H9 (cell line): ENCODE measurements at regions not wholly inside any gene's neighbourhood (a gene's known extent, or its start where the extent isn't known, plus 50 kb on each side); places are given as distances from the start of the nearest gene placed in this dataset.

Source experiments
- DNase-seq: peaks from one replicate; pipeline ENCODE4 v3.0.0-alpha.2; 2017
- H2AFZ ChIP-seq: one replicate; pipeline ENCODE4 v1.6.1; 2013; ENCODE audit warnings: mild to moderate bottlenecking, low read length, control low read depth, moderate library complexity
- H2AK5ac ChIP-seq: 2 replicates; pipeline ENCODE4 v1.6.1; 2013; ENCODE audit warnings: low read length, control low read depth, mixed read lengths; ENCODE audit not compliant: insufficient read length
- H2BK120ac ChIP-seq: one replicate; pipeline ENCODE4 v1.6.1; 2013; ENCODE audit warnings: low read depth, mild to moderate bottlenecking, low read length, control low read depth, inconsistent platforms; ENCODE audit not compliant: poor library complexity, severe bottlenecking
- H2BK12ac ChIP-seq: 2 replicates; pipeline ENCODE4 v1.6.1; 2013; ENCODE audit warnings: low read length, control low read depth, mixed read lengths, low read depth; ENCODE audit not compliant: insufficient read length
- H2BK15ac ChIP-seq: 2 replicates; pipeline ENCODE4 v1.6.1; 2013; ENCODE audit warnings: low read depth, low read length, control low read depth
- H2BK20ac ChIP-seq: one replicate; pipeline ENCODE4 v1.6.1; 2013; ENCODE audit warnings: low read depth, mild to moderate bottlenecking, low read length, control low read depth, inconsistent platforms; ENCODE audit not compliant: poor library complexity, severe bottlenecking
- H2BK5ac ChIP-seq: 2 replicates; pipeline ENCODE4 v1.6.1; 2013; ENCODE audit warnings: low read length, control low read depth, mixed read lengths; ENCODE audit not compliant: insufficient read length
- H3K14ac ChIP-seq: 2 replicates; pipeline ENCODE4 v1.6.1; 2013; ENCODE audit warnings: low read length, control low read depth; ENCODE audit not compliant: insufficient read depth
- H3K18ac ChIP-seq: 2 replicates; pipeline ENCODE4 v1.6.1; 2013; ENCODE audit warnings: low read depth, mild to moderate bottlenecking, mixed read lengths, low read length, control low read depth; ENCODE audit not compliant: insufficient read length
- H3K23ac ChIP-seq: 2 replicates; pipeline ENCODE4 v1.6.1; 2013; ENCODE audit warnings: low read length, control low read depth, mixed read lengths, low read depth; ENCODE audit not compliant: insufficient read length
- H3K23me2 ChIP-seq: 2 replicates; pipeline ENCODE4 v1.6.1; 2013; ENCODE audit warnings: low read depth, mild to moderate bottlenecking, mixed read lengths, low read length, control low read depth; ENCODE audit not compliant: insufficient read length, poor library complexity, severe bottlenecking
- H3K27ac ChIP-seq: 2 replicates; pipeline ENCODE4 v1.5.1; 2013; ENCODE audit warnings: low read length, control low read depth, mixed read lengths, low read depth; ENCODE audit not compliant: insufficient read length
- H3K27me3 ChIP-seq: 2 replicates; pipeline ENCODE4 v1.6.1; 2013; ENCODE audit warnings: low read length, control low read depth, inconsistent platforms; ENCODE audit not compliant: insufficient read depth
- H3K4ac ChIP-seq: 2 replicates; pipeline ENCODE4 v1.6.1; 2013; ENCODE audit warnings: low read depth, mild to moderate bottlenecking, control low read depth, inconsistent platforms, low read length, moderate library complexity
- H3K4me1 ChIP-seq: 2 replicates; pipeline ENCODE4 v1.6.1; 2013; ENCODE audit warnings: low read length, control low read depth, inconsistent platforms; ENCODE audit not compliant: insufficient read depth
- H3K4me2 ChIP-seq: 2 replicates; pipeline ENCODE4 v1.6.1; 2013; ENCODE audit warnings: low read length, control low read depth, mixed read lengths; ENCODE audit not compliant: insufficient read length, insufficient read depth
- H3K56ac ChIP-seq: 2 replicates; pipeline ENCODE4 v1.6.1; 2013; ENCODE audit warnings: low read depth, mild to moderate bottlenecking, mixed read lengths, low read length, control low read depth; ENCODE audit not compliant: insufficient read length
- H3K79me1 ChIP-seq: 2 replicates; pipeline ENCODE4 v1.6.1; 2013; ENCODE audit warnings: low read depth, mild to moderate bottlenecking, moderate library complexity, low read length, control low read depth, inconsistent platforms; ENCODE audit not compliant: insufficient read depth, poor library complexity, severe bottlenecking
- H3K79me2 ChIP-seq: 2 replicates; pipeline ENCODE4 v1.6.1; 2013; ENCODE audit warnings: low read length, control low read depth, inconsistent platforms; ENCODE audit not compliant: insufficient read depth
- H3K9ac ChIP-seq: 2 replicates; pipeline ENCODE4 v1.6.1; 2013; ENCODE audit warnings: low read length, control low read depth, mixed read lengths; ENCODE audit not compliant: insufficient read length; ENCODE audit errors: extremely low read depth
- H3K9me3 ChIP-seq: one replicate; pipeline ENCODE4 v1.6.1; 2013; ENCODE audit warnings: low read depth, low read length, inconsistent platforms; ENCODE audit not compliant: control insufficient read depth
- H3T11ph ChIP-seq: one replicate; pipeline ENCODE4 v1.6.1; 2013; ENCODE audit warnings: mild to moderate bottlenecking, low read length, control low read depth, inconsistent platforms
- H4K20me1 ChIP-seq: one replicate; pipeline ENCODE4 v1.6.1; 2013; ENCODE audit not compliant: control insufficient read depth, insufficient read length, insufficient read depth
- H4K5ac ChIP-seq: 2 replicates; pipeline ENCODE4 v1.6.1; 2013; ENCODE audit warnings: low read depth, mild to moderate bottlenecking, mixed read lengths, low read length, control low read depth; ENCODE audit not compliant: insufficient read length
- H4K8ac ChIP-seq: replicated peaks from 2 replicates; pipeline ENCODE4 v1.6.1; 2013; ENCODE audit warnings: low read length, control low read depth, mixed read lengths, low read depth; ENCODE audit not compliant: insufficient read length
- H4K91ac ChIP-seq: 2 replicates; pipeline ENCODE4 v1.6.1; 2013; ENCODE audit warnings: low read depth, mild to moderate bottlenecking, moderate library complexity, mixed read lengths, low read length, control low read depth; ENCODE audit not compliant: insufficient read length
- H3K27ac Mint-ChIP-seq, 3 experiments: 2 replicates in 2 of 3; 3 replicates in 1 of 3; pipeline ENCODE4 v1.8.0; 2020 to 2021; ENCODE audit warnings: mixed read lengths in 3 of 3, mild to moderate bottlenecking in 1 of 3, moderate library complexity in 1 of 3
- H3K27me3 Mint-ChIP-seq: 2 replicates; pipeline ENCODE4 v1.8.0; 2021; ENCODE audit warnings: low read depth, mild to moderate bottlenecking, moderate library complexity, mixed read lengths
- H3K36me3 Mint-ChIP-seq, 3 experiments: 2 replicates in 2 of 3; 3 replicates in 1 of 3; pipeline ENCODE4 v1.8.0; 2020 to 2021; ENCODE audit warnings: low read depth in 3 of 3, mixed read lengths in 3 of 3; ENCODE audit not compliant: insufficient read depth in 1 of 3
- H3K4me1 Mint-ChIP-seq, 2 experiments: 2 replicates each; pipeline ENCODE4 v1.8.0; 2020; ENCODE audit warnings: mixed read lengths in 2 of 2
- H3K4me3 Mint-ChIP-seq, 2 experiments: 2 replicates in 1 of 2; 3 replicates in 1 of 2; pipeline ENCODE4 v1.8.0; 2020 to 2021; ENCODE audit warnings: mild to moderate bottlenecking in 2 of 2, mixed read lengths in 2 of 2, moderate library complexity in 1 of 2
- H3K9me3 Mint-ChIP-seq, 2 experiments: 2 replicates in 1 of 2; 3 replicates in 1 of 2; pipeline ENCODE4 v1.8.0; 2020; ENCODE audit warnings: mild to moderate bottlenecking in 2 of 2, mixed read lengths in 2 of 2, moderate library complexity in 1 of 2
- WGBS: extraction: QIAGEN DNeasy Blood & Tissue Kit; methylation state at CpG from one replicate; pipeline ENCODE4 v1.1.7; 2013; ENCODE audit warnings: missing lambda C conversion rate, low lambda C conversion rate, mixed read lengths; ENCODE audit not compliant: insufficient read length; ENCODE audit errors: extremely low coverage; 5-methylcytosine and 5-hydroxymethylcytosine counted together
- TF ChIP-seq, protein P1 (sequence below): fragments of 200-600 bp; sonication (generic); conservative IDR thresholded peaks from 3 replicates; pipeline ENCODE4 v1.8.0; 2021; ENCODE audit warnings: antibody characterized with exemption, mild to moderate bottlenecking

DNA sequence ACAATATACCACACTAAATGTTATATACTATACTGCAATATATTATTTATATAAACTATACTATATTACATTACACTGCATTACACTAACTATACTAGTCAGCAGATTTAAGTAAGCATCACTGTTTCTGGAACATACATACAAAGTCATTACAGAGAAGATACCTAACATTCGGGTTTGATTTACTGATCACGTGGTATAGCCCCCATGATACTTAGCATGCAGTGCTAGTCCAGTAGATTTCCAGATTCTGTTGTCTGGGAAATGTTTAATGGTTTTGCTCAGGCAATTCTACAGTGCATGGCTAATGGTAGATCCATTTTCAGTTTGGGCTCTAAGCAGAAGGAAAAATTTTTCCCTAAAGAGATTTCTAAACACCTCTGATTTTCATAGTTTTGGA, 403.7 kb upstream of the TMTC1 start:
- Mint-ChIP-seq H3K9me3 (peaks cover 2 to 6% of the 10 kb centered on the region in 2 experiments; a peak in 3 of 5 replicates), H3K4me1 (no peaks in the 10 kb centered on the region), H3K27ac (no peak overlapping the region), H3K27me3 (no peaks in the 10 kb centered on the region), H3K4me3 (no peak overlapping the region), H3K36me3 (no peaks in the 10 kb centered on the region)
- Histone ChIP-seq H2AK5ac (no peak overlapping the region), H3K4ac (no peak overlapping the region), H3K56ac (no peak overlapping the region), H3K27ac (no peak overlapping the region), H2BK15ac (no peak overlapping the region), H2BK12ac (no peak overlapping the region), H2BK120ac (no peak overlapping the region), H2AFZ (no peak overlapping the region), H3K9me3 (no peaks in the 10 kb centered on the region), H3K27me3 (no peaks in the 10 kb centered on the region), H3K4me2 (no peak overlapping the region), H3K4me1 (no peaks in the 10 kb centered on the region), H3T11ph (no peak overlapping the region), H3K79me1 (no peaks in the 10 kb centered on the region), H4K8ac (no peak overlapping the region), H3K18ac (no peak overlapping the region), H2BK5ac (no peak overlapping the region), H2BK20ac (no peak overlapping the region), H4K5ac (no peak overlapping the region), H3K14ac (no peak overlapping the region), H4K91ac (no peak overlapping the region), H3K79me2 (no peaks in the 10 kb centered on the region), H3K23ac (no peak overlapping the region), H3K23me2 (no peaks in the 10 kb centered on the region), H4K20me1 (no peaks in the 10 kb centered on the region), H3K9ac (no peak overlapping the region)
- TF ChIP-seq, protein P1, sequence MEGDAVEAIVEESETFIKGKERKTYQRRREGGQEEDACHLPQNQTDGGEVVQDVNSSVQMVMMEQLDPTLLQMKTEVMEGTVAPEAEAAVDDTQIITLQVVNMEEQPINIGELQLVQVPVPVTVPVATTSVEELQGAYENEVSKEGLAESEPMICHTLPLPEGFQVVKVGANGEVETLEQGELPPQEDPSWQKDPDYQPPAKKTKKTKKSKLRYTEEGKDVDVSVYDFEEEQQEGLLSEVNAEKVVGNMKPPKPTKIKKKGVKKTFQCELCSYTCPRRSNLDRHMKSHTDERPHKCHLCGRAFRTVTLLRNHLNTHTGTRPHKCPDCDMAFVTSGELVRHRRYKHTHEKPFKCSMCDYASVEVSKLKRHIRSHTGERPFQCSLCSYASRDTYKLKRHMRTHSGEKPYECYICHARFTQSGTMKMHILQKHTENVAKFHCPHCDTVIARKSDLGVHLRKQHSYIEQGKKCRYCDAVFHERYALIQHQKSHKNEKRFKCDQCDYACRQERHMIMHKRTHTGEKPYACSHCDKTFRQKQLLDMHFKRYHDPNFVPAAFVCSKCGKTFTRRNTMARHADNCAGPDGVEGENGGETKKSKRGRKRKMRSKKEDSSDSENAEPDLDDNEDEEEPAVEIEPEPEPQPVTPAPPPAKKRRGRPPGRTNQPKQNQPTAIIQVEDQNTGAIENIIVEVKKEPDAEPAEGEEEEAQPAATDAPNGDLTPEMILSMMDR = no peak
- no peak for DNase-seq
- no CpG with 5 or more reads among the region's 2 CpGs for WGBS
